Activated T-helper 1 cell treated with Interleukin-2 at 50 U/mL for 16 hours (primary cell): ENCODE measurements at regions not wholly inside any gene's neighbourhood (a gene's known extent, or its start where the extent isn't known, plus 50 kb on each side); places are given as distances from the start of the nearest gene placed in this dataset.

ENCODE experiments used
- DNase-seq: peaks from one replicate; pipeline ENCODE4 v3.0.0-alpha.2; 2020; ENCODE audit warnings: low read depth

DNA sequence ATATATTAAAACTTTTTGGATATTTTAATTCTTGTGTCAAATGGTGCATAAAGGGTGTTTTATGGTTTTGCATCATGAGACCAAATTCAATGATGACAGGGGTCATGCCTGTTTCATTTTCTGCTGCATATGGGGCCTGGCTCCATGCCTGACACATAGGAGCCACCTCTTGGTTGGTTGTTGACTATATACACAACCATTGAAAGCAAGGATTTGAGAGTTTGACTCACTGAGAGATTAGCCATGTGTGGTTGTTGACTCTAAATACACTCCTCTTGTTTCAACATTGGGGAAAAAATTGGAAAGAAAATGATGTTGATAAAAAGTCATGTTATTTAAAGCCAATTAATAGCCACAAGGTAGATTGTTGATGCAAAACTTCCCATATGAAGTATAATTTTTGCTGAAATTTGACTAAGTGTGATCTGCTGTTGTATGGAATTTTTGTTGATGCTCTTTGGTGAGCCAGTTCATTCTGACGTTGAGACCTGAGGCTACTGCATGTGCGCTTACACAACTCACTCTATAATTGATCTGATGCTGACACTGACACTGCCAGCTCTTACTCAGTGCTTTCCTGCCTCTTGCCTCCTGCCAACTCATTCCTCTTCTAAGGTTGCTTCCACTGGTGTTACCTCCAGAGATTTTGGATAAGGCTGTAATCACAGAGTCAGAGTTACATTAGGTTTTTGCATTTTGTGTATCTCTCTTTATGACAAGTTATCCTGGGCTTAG is 446.2 kb upstream of the SLC14A2 start:
- DNase-seq: no peak

DNA sequence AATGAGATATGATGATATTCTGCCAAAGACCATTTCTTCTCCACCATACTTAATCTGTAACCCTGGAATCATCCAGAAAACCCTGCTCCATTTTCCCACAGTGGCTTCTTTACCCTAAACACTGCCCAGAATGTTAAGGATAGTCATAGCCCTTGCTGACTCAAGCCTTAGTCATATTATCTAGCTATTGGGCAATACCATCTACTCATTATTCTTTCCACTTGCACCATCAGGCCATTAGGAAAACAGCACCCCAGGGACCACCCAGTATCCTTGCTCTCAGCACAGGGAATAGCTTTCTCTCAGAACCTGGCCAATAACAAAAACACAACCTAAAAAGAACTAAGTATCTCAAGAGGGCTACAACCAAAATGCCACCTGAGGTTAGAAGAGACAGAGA is 445.7 kb upstream of the SLC14A2 start:
- DNase-seq: no peak

DNA sequence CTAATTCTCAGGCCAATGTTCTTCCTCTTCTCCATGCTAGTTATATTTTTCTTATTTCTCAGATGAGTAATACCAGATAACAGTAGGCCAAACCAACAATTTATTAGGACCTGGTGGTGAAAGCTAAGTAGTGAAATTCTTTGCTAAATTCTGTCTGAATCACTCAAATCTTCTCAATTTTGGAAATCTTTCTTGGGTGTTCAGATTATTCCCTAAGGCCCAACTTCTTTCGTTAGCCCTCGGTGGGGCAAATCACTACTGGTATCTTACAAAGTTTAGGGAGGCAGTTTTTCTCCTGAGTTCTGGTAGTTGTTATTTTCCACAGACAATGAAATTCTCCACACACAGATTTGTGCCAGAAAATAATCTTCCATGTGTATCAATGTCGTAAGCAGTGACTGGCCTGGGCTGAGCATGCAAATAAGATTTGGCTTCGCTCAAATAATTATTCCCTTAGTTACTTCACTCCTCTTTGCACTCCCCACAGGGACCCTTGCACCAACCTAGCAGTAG is 443.5 kb upstream of the SLC14A2 start:
- no peak for DNase-seq

DNA sequence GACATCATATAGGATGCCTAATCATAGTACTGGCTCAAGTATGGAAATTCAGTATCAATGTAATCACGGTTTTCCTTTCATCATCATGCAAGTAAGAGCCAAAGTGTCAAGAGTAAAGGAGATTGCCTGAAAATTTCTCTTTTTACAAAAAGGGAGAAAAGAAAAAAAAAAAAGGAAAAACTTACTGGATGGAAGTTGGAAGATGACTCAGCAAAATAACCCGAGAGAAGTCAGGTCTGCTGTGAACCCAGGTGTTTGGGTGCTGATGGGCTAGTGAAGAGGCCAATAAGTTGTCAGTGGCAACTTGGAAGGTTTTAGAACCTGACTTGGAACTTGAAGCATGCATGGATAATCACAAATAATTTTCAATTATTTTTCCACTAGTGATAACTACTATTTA is 441.9 kb upstream of the SLC14A2 start:
- DNase-seq: no peak

DNA sequence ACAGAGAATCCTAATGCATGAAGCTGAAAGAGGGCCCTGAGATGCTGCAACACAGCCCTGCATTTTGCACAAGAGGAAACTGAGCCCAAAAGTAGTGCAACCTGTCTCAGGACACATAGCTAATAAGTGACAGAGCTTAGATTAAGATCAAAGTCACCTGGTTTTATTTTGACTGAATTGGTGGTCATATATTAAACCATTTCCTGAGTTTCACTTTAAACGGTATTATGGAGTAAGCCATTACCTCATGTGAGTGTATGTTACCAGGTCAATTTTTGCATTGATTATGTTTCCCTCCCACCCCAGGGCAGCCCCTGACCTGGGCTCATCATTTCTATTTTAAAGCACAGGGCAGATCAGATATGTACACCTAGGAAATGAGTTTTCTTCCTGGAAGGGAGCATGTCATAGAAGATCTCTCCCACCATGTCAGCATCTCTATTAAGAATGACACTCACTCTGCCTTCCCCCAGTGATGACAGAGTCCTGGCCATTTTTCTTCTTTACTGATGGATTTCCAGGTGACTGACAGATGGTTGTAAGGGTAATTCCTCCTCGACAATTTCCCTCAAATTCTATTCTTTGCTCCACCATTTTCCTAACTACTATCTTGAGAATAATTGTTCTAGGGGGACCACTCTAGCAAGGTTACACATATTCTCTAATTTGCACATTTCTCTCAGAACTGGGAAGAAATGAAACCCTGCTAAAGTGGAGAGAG is 441.3 kb upstream of the SLC14A2 start:
- DNase-seq: no peak

DNA sequence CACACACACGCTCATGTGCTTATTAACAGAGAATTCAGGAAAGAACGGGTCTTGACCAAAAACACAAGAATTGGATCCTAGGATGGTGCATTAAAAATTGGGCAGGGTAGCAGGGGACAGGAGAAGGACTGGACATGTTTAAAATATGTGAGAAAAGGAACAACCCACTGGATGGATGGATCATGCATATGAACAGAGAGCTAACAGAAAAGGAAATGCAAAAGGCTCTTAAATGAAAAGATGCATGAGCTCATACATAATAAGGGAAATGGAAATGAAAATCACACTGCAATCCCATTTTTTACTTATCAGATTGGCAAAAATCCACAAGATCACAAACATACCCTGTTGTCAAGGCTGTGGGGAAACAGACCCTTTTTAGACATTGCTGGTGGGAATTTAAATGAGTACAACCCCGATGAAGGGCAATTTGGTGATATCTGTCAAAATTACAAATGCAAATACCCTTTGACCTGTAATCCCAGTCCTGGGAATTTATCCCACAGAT is 440.6 kb upstream of the SLC14A2 start:
- no peak for DNase-seq

DNA sequence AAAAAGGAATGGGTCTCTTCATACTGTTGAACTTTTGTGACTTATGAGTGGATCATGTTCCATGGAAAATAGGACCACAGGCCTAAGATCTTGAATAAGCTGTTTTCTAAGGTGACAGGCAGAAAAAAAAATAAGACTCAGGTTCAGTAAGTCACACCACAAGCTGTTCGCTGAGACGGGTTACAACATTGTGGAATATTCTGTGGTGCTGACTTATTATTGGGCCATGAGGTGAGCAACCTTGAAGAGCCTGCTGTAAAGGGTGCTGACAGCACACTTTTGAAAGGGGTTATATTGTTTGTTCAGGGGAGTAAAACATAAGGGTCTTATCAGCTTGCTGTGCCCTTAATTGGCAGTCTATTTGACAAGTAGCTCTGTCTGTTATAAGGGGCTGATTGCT is 439.8 kb upstream of the SLC14A2 start:
- DNase-seq: no peak

DNA sequence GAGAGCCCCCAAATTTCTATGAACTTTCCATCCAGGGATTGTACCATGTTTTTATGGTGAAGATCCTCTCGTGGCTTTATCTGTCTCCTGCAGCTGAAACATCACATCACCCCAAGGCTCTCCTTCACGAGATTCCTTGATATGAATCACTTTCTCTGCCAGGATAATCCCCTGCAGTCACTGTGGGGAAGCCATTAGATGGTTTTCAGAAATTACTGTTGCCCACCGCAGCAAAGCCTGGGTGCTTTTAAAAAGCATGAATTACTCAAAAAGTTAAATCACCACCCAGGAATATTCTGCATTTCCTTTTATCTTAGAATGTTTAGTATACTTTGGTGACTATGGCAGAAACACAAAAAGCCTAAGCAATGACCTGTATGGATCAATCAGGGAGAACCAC is 428.4 kb upstream of the SLC14A2 start:
- DNase-seq: no peak

DNA sequence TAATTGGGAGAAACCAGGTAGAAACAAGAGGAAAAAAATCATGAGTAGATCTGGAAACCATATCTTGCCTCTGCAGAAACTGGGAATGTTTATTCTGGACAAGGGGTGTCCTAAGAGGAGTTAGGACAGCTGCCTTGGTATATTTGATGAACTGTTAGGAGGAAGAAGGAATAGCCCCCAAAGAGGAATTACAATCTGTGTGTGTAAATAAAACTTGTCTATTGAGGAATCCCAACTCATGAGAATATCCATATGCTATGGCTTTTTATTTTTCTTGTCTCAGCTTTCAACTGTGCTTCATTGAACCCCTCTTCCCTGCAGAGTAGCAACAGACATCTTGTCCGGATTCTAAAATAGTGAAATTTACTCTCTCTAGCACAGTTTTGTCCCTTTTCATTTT is 423.5 kb upstream of the SLC14A2 start:
- no peak for DNase-seq

DNA sequence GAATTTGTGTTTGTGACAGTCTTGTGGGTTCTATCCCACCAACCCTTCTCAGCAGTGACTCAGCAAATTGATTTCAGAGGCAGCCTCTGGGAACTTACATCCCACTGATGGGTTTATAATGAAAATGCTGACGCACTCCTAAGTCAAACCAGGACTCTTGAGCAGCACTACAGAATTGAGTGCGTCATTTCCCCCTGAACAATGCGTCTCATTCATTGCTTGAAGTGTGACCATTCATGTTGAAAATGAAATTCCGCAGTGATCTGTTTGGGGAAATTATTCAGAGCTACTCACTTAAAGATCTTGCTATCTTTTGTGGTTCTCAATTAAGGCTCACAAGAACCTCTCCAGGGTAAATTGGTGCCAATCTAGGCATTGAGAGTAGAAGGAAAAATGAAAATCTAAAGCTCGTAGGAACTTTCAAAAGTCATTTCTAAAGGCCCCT is 417.7 kb upstream of the SLC14A2 start:
- DNase-seq: no peak

DNA sequence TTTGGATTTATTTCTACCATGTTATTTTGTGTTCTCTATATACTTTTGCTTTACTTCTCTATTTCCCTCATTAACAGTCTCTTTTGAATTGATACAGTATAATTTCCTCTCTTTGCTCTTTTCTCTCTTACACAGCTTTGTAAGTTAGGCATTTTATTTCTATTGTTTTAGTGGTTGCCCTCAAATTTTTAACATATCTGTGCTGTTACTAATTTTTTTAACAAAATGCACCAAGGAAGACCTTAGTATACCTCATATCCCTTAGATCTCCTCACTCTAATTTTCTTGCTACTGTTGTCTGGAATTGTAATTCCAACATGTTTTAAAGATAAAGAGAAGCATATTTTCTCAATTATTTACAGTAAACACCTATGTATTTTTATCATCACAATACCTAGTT is 416.8 kb upstream of the SLC14A2 start:
- no peak for DNase-seq

DNA sequence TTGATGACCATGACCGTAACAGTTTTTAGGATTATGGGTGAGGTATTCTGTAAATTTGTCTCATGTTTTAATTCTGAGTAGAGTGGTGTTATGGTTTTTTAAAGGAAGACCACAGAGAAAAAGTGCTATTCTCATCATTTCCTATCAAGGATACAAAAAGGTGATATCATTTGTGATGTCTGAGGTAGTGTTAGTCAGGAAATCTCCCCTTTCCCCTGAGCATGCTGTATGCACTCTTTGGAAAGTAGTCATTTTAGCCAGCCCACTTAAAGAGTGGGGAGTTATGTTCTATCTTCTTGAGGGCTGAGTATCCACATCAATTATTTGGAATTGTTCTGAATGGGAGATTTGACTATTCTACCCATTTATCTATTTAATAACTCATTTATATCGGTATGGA is 414.2 kb upstream of the SLC14A2 start:
- no peak for DNase-seq

DNA sequence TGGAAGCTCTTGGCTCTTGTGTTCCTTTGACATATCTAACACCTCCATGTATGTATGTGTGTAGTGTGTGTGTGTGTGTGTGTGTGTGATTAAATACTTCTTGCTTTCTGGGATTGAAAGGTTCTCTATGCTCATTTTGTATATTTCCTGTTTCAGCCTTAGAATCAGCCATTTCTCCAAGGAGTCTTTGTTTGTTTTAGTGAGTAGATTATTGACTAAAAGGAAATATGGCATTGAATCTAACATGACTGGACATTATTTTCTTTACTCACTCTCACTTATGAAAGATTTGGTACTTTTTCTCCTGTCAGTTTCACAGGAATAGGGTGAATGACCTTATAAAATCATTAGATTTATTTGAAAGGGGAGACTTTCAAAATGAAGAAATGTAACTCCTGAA is 413.8 kb upstream of the SLC14A2 start:
- no peak for DNase-seq

DNA sequence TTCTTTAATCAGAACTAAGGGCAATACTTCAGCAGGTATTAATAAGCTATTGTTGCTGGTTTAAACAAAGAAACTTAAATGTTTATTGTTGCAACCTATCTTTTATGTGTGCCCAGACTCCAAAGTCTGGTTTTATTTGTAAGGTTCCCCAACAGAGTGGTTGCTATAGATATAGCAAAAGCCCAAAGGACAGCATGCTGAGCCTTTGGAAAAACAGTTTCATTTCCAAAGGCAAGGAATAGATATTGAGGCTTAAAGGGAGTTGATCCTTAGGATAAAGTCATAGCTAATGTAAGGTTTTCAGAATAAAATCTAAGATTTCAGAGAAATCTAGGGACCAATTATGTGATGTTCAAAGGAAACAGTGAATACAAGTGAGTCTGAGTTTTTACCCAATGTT is 413.2 kb upstream of the SLC14A2 start:
- DNase-seq: no peak

DNA sequence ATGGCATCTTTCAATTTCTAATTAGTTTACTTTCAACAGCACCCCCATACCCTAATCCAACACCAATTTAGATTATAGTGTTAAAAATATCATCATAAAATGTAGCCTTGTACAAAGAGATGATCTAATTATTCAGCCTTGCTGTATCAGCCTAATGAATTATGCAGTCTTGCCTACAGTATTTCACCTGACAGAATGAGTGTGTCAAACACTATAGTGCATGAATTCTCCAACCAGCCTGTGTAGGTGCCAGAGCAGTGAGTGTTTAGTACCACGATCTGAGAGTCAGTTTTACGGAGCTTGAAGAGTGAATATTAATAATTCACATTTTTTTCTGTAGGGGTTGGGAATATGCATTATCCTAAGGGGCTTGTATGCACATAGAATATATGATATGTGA is 411.6 kb upstream of the SLC14A2 start:
- DNase-seq: no peak

DNA sequence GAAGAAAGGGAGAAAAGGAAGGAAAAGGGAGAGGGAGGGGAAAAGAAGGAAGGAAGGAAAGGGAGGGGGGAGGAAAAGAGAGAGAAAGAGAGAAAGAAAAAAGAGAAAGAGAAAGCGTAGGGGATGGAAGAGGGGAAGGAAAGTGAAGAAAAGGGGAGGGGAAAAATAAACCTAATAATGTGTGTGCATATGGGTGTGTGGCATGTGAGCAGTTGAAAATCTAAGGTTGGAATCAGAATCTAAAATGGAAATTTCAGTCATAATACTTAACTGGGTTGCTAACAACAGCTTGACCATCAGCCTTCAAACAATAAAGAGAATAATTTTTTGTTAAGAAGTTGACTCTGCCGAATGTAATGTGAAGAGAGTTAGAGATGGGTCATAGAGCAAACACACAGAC is 407.9 kb upstream of the SLC14A2 start:
- no peak for DNase-seq

DNA sequence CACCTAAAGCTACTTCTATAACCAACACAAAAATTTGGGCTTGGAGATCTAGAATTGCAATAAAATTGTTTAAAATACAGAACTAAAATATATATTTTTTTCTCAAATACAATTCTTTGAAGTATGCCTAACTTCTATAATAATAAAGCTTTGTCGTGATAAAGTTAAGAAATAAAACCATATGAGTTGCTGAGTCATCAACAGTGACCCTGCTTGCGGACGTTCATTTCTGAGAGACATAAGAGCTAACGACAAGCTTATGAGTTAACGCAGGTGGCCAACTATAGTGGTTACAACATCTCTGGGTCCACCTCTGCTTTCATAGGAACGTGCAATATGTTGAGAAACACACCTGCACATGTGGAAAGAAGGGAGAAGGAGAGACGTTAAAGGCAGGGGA is 407.1 kb upstream of the SLC14A2 start:
- no peak for DNase-seq

DNA sequence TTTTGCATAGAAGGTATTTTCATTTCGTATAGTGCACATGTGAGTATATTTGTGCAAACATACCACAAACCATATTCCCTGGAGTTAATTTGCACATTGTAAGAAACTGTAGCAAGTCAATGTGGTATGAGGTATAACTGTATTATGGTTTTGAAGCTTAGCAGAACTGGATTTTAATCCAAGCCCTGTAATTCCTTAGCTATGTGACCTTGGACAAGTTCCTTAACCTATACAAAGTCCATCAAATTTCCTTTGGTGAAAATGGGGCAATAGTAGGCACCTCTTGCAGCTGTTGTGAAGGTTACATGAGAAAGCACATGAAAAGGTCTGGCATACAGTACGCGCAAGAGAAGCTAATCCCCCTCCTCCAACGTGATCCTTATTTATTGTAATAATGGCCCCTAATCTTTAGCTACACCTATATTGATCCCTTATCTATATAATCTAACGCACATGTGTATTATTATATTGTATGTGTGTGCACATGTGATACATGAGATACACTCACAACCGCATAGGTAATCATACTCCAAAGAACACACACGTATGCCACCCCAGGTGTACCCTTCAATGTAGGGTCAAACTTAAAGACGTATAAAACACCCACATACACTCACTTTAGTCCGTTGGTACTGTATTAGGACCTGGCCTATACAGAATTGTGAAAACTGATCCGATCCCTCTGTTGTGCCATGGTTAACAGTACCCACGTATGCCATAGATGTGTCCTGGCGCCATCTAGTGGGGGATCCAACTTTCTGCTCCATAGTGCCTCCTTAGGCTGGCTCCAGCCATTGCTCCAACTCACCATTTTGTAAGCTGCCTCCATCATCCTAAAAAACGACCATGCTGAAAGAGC is 402.9 kb upstream of the SLC14A2 start:
- peak; percentile 24 for DNase-seq

DNA sequence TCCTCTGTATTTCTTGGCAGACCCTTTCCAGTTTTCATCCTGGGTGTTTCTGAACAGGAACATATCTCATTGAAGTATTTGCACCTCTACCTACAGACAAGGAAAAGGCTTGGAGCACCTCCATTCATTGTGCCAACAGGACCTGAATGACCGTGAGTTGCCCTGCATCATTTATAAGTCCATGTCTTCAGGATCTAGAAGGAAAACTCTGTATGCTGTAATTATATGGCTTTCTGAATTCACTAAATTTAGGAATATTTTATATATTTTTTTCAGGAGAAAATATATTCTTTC is 402.3 kb upstream of the SLC14A2 start:
- DNase-seq: no peak

DNA sequence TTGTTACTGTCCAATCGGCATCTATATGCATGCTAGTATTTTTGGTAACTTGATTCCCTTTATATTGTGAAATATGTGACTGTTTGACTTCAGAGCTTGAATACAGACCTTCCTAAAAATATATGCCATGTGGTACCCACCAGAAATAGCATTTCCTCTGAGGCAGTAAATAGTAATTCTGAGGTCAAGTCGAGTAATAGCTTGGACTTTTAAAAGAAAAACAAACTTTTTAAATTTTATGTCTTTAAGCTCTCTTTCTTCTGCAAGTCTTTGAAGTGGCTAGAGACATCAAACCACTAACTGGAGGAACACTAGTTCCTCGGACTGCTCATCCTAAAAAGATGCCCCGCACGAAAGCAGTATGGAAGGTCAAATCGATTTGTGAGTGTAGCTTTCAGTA is 396.8 kb upstream of the SLC14A2 start:
- DNase-seq: no peak

DNA sequence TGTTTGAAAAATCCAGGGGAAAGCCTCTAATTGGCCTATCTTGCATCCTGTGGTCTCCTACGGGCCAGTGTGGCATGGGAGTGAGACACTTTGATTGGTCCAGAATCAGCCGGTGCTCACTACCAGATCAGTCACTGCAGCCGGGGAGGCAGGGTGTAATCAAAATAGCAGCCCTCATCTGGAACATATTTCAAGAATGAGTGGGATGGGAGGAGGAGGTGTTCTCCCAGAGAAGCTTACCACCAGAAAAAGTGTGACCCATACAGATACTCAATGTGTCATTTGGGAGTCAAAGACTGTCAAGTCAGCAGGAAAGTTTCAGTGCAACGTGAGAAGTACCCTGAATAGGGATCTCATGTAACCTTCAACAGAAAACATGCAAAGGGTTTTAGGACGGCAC is 393.9 kb upstream of the SLC14A2 start:
- no peak for DNase-seq

DNA sequence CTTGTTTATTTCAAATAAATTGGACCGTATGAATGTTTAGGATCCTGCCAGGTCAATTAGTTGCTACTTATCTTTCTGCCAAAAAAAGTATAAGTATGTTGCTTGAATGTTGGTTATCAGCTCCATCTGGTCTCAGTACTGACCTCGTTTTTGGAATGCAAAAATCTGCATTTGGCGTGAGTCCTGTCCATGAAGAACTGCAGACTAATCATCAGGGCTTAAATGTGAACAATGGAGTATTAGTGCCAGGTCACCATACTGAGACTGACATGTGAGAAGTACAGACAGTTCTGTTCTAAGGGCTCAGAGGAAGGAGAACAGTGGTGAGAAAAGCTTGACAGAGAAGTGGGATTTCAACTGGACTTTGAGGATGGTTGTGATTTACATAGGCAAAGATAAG is 393.1 kb upstream of the SLC14A2 start:
- DNase-seq: no peak
